Immature natural killer cell (primary cell): ENCODE measurements at regions not wholly inside any gene's neighbourhood (a gene's known extent, or its start where the extent isn't known, plus 50 kb on each side); places are given as distances from the start of the nearest gene placed in this dataset.

Experiments used
- DNase-seq, 3 donors: peaks; one replicate each; pipeline ENCODE4 v3.0.0; 2022; ENCODE audit warnings: mixed read lengths in 1 of 3
- H3K27ac Mint-ChIP-seq, 6 donors: one replicate each; pipeline ENCODE4 v1.8.0; 2020; ENCODE audit warnings: mixed read lengths in 6 of 6, mild to moderate bottlenecking in 5 of 6, inconsistent platforms in 4 of 6, moderate library complexity in 3 of 6
- H3K27me3 Mint-ChIP-seq, 3 donors: one replicate each; pipeline ENCODE4 v1.8.0; 2020 to 2021; ENCODE audit warnings: low read depth in 3 of 3, mild to moderate bottlenecking in 3 of 3, mixed read lengths in 3 of 3, moderate library complexity in 3 of 3, inconsistent platforms in 1 of 3
- H3K36me3 Mint-ChIP-seq, 3 donors: one replicate each; pipeline ENCODE4 v1.8.0; 2020; ENCODE audit warnings: mixed read lengths in 3 of 3, inconsistent platforms in 2 of 3, mild to moderate bottlenecking in 2 of 3
- H3K4me1 Mint-ChIP-seq, 2 donors: one replicate each; pipeline ENCODE4 v1.8.0; 2020; ENCODE audit warnings: inconsistent platforms in 2 of 2, mild to moderate bottlenecking in 2 of 2, mixed read lengths in 2 of 2, moderate library complexity in 1 of 2
- H3K4me3 Mint-ChIP-seq, 5 donors: one replicate each; pipeline ENCODE4 v1.8.0; 2020; ENCODE audit warnings: mild to moderate bottlenecking in 5 of 5, mixed read lengths in 5 of 5, inconsistent platforms in 3 of 5, moderate library complexity in 3 of 5
- H3K9me3 Mint-ChIP-seq, 6 donors: one replicate each; pipeline ENCODE4 v1.8.0; 2020; ENCODE audit warnings: mild to moderate bottlenecking in 6 of 6, mixed read lengths in 6 of 6, inconsistent platforms in 4 of 6, moderate library complexity in 3 of 6

- H3K36me3 Mint-ChIP-seq: peaks cover 0 to 5% (median 0%) of the 10 kb centered on the region in 3 donors
- peak overlapping the region in 1 of 6 donors; percentile 16 for H3K27ac Mint-ChIP-seq
- no peaks in the 10 kb centered on the region for H3K4me1 Mint-ChIP-seq
- H3K27me3 Mint-ChIP-seq: peaks cover 0 to 14% (median 0%) of the 10 kb centered on the region in 3 donors
- DNase-seq: no peak
- no peaks in the 10 kb centered on the region for H3K9me3 Mint-ChIP-seq
- H3K4me3 Mint-ChIP-seq: no peak overlapping the region
Observed at GRCh38 chr13:50203256-50203941, 188.2 kb downstream of the KCNRG start.

GRCh38 chr13:50205581-50205980, 190.3 kb downstream of the KCNRG start:
- H3K9me3 Mint-ChIP-seq: no peaks in the 10 kb centered on the region
- H3K27me3 Mint-ChIP-seq: peaks cover 0 to 11% (median 2%) of the 10 kb centered on the region in 3 donors
- DNase-seq: no peak
- H3K27ac Mint-ChIP-seq: no peak overlapping the region
- H3K36me3 Mint-ChIP-seq: peaks cover 0 to 5% (median 0%) of the 10 kb centered on the region in 3 donors
- peaks cover 0 to 7% of the 10 kb centered on the region in 2 donors for H3K4me1 Mint-ChIP-seq
- no peak overlapping the region for H3K4me3 Mint-ChIP-seq

GRCh38 chr13:50208826-50209335, 193.6 kb downstream of the KCNRG start:
- Mint-ChIP-seq H3K4me3 (no peak overlapping the region), H3K4me1 (peaks cover 0 to 7% of the 10 kb centered on the region in 2 donors), H3K27ac (no peak overlapping the region), H3K27me3 (peaks cover 0 to 6% (median 2%) of the 10 kb centered on the region in 3 donors), H3K9me3 (peaks cover 0 to 18% (median 5%) of the 10 kb centered on the region in 6 donors), H3K36me3 (peaks cover 3 to 11% (median 8%) of the 10 kb centered on the region in 3 donors)
- DNase-seq: no peak

GRCh38 chr13:50209631-50210030, 194.4 kb downstream of the KCNRG start:
- H3K36me3 Mint-ChIP-seq: peaks cover 3 to 16% (median 8%) of the 10 kb centered on the region in 3 donors
- H3K4me1 Mint-ChIP-seq: peaks cover 0 to 7% of the 10 kb centered on the region in 2 donors
- H3K4me3 Mint-ChIP-seq: no peak overlapping the region
- no peak for DNase-seq
- no peak overlapping the region for H3K27ac Mint-ChIP-seq
- H3K9me3 Mint-ChIP-seq: peaks cover 0 to 23% (median 6%) of the 10 kb centered on the region in 6 donors
- peaks cover 0 to 6% (median 2%) of the 10 kb centered on the region in 3 donors for H3K27me3 Mint-ChIP-seq

- Mint-ChIP-seq H3K9me3 (peaks cover 5 to 37% (median 19%) of the 10 kb centered on the region in 6 donors), H3K36me3 (peaks cover 16 to 21% (median 18%) of the 10 kb centered on the region in 3 donors)
Observed at GRCh38 chr13:50213526-50213925, 198.3 kb downstream of the KCNRG start.

GRCh38 chr13:50214514-50214913, 199.3 kb downstream of the KCNRG start:
- no peak overlapping the region for H3K4me3 Mint-ChIP-seq
- no peaks in the 10 kb centered on the region for H3K4me1 Mint-ChIP-seq
- peaks cover 16 to 21% (median 18%) of the 10 kb centered on the region in 3 donors for H3K36me3 Mint-ChIP-seq
- no peak overlapping the region for H3K27ac Mint-ChIP-seq
- peaks cover 5 to 37% (median 19%) of the 10 kb centered on the region in 6 donors for H3K9me3 Mint-ChIP-seq
- H3K27me3 Mint-ChIP-seq: peaks cover 0 to 2% (median 1%) of the 10 kb centered on the region in 3 donors
- DNase-seq: no peak

More at GRCh38 chr13:50213526-50213925, 198.3 kb downstream of the KCNRG start:
- peaks cover 0 to 7% of the 10 kb centered on the region in 2 donors for H3K4me1 Mint-ChIP-seq
- no peak for DNase-seq
- H3K27ac Mint-ChIP-seq: no peak overlapping the region
- no peak overlapping the region for H3K4me3 Mint-ChIP-seq
- H3K27me3 Mint-ChIP-seq: peaks cover 0 to 2% (median 0%) of the 10 kb centered on the region in 3 donors

- Mint-ChIP-seq H3K27ac (no peak overlapping the region), H3K4me1 (no peaks in the 10 kb centered on the region), H3K4me3 (no peak overlapping the region), H3K9me3 (peaks cover 5 to 37% (median 19%) of the 10 kb centered on the region in 6 donors), H3K27me3 (peaks cover 0 to 2% (median 1%) of the 10 kb centered on the region in 3 donors), H3K36me3 (peaks cover 16 to 21% (median 18%) of the 10 kb centered on the region in 3 donors)
- DNase-seq: no peak
Observed at GRCh38 chr13:50215399-50215798, 200.2 kb downstream of the KCNRG start.

GRCh38 chr13:50219743-50220142, 204.5 kb downstream of the KCNRG start:
- no peak for DNase-seq
- H3K9me3 Mint-ChIP-seq: peaks cover 0 to 17% (median 9%) of the 10 kb centered on the region in 6 donors
- H3K36me3 Mint-ChIP-seq: peaks cover 6 to 18% (median 10%) of the 10 kb centered on the region in 3 donors
- no peak overlapping the region for H3K4me3 Mint-ChIP-seq
- H3K27me3 Mint-ChIP-seq: peaks cover 1 to 5% (median 5%) of the 10 kb centered on the region in 3 donors
- peaks cover 0 to 2% of the 10 kb centered on the region in 2 donors for H3K4me1 Mint-ChIP-seq
- H3K27ac Mint-ChIP-seq: no peak overlapping the region

- peaks cover 1 to 5% (median 5%) of the 10 kb centered on the region in 3 donors for H3K27me3 Mint-ChIP-seq
- H3K9me3 Mint-ChIP-seq: peaks cover 0 to 17% (median 7%) of the 10 kb centered on the region in 6 donors
- no peak for DNase-seq
- peaks cover 6 to 12% (median 10%) of the 10 kb centered on the region in 3 donors for H3K36me3 Mint-ChIP-seq
- H3K27ac Mint-ChIP-seq: no peak overlapping the region
- peaks cover 0 to 2% of the 10 kb centered on the region in 2 donors for H3K4me1 Mint-ChIP-seq
- H3K4me3 Mint-ChIP-seq: no peak overlapping the region
Observed at GRCh38 chr13:50220938-50221337, 205.7 kb downstream of the KCNRG start.

GRCh38 chr13:50222569-50223332, 207.5 kb downstream of the KCNRG start:
- DNase-seq: peak in 1 of 3 donors; percentile 20

GRCh38 chr13:50224534-50224933, 209.3 kb downstream of the KCNRG start:
- no peaks in the 10 kb centered on the region for H3K9me3 Mint-ChIP-seq
- H3K4me3 Mint-ChIP-seq: no peak overlapping the region
- peaks cover 0 to 5% (median 3%) of the 10 kb centered on the region in 3 donors for H3K27me3 Mint-ChIP-seq
- peaks cover 0 to 5% (median 0%) of the 10 kb centered on the region in 3 donors for H3K36me3 Mint-ChIP-seq
- H3K4me1 Mint-ChIP-seq: peaks cover 0 to 2% of the 10 kb centered on the region in 2 donors
- no peak overlapping the region for H3K27ac Mint-ChIP-seq
- no peak for DNase-seq

More at GRCh38 chr13:50222569-50223332, 207.5 kb downstream of the KCNRG start:
- H3K27ac Mint-ChIP-seq: peak overlapping the region in 2 of 6 donors; percentile 5 to 23
- H3K36me3 Mint-ChIP-seq: peaks cover 0 to 5% (median 0%) of the 10 kb centered on the region in 3 donors
- peaks cover 0 to 2% of the 10 kb centered on the region in 2 donors for H3K4me1 Mint-ChIP-seq
- no peaks in the 10 kb centered on the region for H3K9me3 Mint-ChIP-seq
- H3K27me3 Mint-ChIP-seq: peaks cover 1 to 5% (median 5%) of the 10 kb centered on the region in 3 donors
- peak overlapping the region in 1 of 5 donors; percentile 79 for H3K4me3 Mint-ChIP-seq

- Mint-ChIP-seq H3K36me3 (peaks cover 0 to 5% (median 0%) of the 10 kb centered on the region in 3 donors), H3K4me3 (no peak overlapping the region), H3K4me1 (peaks cover 5 to 7% of the 10 kb centered on the region in 2 donors), H3K27ac (no peak overlapping the region), H3K9me3 (no peaks in the 10 kb centered on the region), H3K27me3 (peaks cover 0 to 5% (median 3%) of the 10 kb centered on the region in 3 donors)
- no peak for DNase-seq
Observed at GRCh38 chr13:50225193-50226155, 210.2 kb downstream of the KCNRG start.
